Activated B cell treated with CpG ODN at 0.5 μM for 24 hours (primary cell): ENCODE measurements at regions not wholly inside any gene's neighbourhood (a gene's known extent, or its start where the extent isn't known, plus 50 kb on each side); places are given as distances from the start of the nearest gene placed in this dataset.

ENCODE experiments used
- ATAC-seq: fragments of 200-7000 bp; cut with Tn5 transposase; one replicate; pipeline ENCODE4 v1.10.0; 2021; ENCODE audit warnings: low read depth, mild to moderate bottlenecking, moderate library complexity
- CTCF ChIA-PET: fragments of 350-600 bp; sonication (Branson Sonifier 250); formaldehyde crosslinking; loops from one replicate; lab custom pipeline; 2021; ENCODE audit warnings: antibody characterized with exemption; lab: Charles Lee
- POLR2A ChIA-PET: fragments of 350-600 bp; sonication (Branson Sonifier 250); formaldehyde crosslinking; loops from one replicate; lab custom pipeline; 2021; ENCODE audit warnings: antibody characterized with exemption; lab: Charles Lee
- DNase-seq: peaks from one replicate; pipeline ENCODE4 v3.0.0; 2022
- H3K27ac Mint-ChIP-seq: one replicate; pipeline ENCODE4 v1.8.0; 2020; ENCODE audit warnings: mixed read lengths
- H3K27me3 Mint-ChIP-seq: one replicate; pipeline ENCODE4 v1.8.0; 2021; ENCODE audit warnings: mixed read lengths
- H3K36me3 Mint-ChIP-seq: one replicate; pipeline ENCODE4 v1.8.0; 2021; ENCODE audit warnings: low read depth, mixed read lengths
- H3K4me1 Mint-ChIP-seq: one replicate; pipeline ENCODE4 v1.8.0; 2021; ENCODE audit warnings: mixed read lengths
- H3K4me3 Mint-ChIP-seq: one replicate; pipeline ENCODE4 v1.8.0; 2020; ENCODE audit warnings: mild to moderate bottlenecking, mixed read lengths
- H3K9me3 Mint-ChIP-seq: one replicate; pipeline ENCODE4 v1.8.0; 2020; ENCODE audit warnings: mixed read lengths
- CTCF ChIP-seq: fragments of 200-600 bp; IDR thresholded peaks from one replicate; pipeline ENCODE4 v1.8.0; 2022; ENCODE audit warnings: antibody characterized with exemption, mild to moderate bottlenecking
- intact Hi-C: fragments of 100-400 bp; cut with micrococcal nuclease; formaldehyde crosslinking; loops from one replicate; pipeline ENCODE4 v1.15.1; 2024

- Mint-ChIP-seq H3K36me3 (no peaks in the 10 kb centered on the region), H3K27me3 (no peaks in the 10 kb centered on the region), H3K27ac (no peak overlapping the region), H3K4me1 (no peaks in the 10 kb centered on the region), H3K9me3 (peaks cover 15% of the 10 kb centered on the region), H3K4me3 (no peak overlapping the region)
- ATAC-seq (no peak), DNase-seq (no peak)
- ChIA-PET POLR2A (no interaction called here), CTCF (no interaction called here)
- intact Hi-C loops = no loop called here
- TF ChIP-seq CTCF = no peak
Measured at GRCh38 chr17:53039981-53040380, 782.7 kb upstream of the KIF2B start.

DNA sequence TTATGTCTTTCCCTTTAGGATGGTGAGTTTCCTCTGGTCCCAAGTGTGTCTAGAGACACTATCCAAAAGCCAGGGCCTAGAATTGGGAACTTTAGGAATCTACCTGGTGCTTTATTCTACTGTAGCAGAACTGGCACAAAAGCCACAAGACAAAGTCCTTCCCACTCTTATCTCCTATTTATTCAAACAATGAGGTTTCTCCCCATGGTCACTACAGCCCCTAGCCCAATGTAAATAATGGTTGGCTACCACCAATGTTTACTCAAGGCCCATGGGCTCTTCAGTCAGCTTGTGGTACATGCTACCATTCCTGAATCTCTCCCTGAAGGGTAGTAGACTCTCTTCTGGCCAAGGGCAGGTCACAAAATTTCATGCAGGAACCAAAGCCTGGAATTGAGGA is 789.4 kb upstream of the KIF2B start:
- ChIA-PET POLR2A (no interaction called here), CTCF (no interaction called here)
- Mint-ChIP-seq H3K27me3 (no peaks in the 10 kb centered on the region), H3K9me3 (peaks cover 17% of the 10 kb centered on the region), H3K4me1 (no peaks in the 10 kb centered on the region), H3K27ac (no peak overlapping the region), H3K36me3 (no peaks in the 10 kb centered on the region), H3K4me3 (no peak overlapping the region)
- ATAC-seq (no peak), DNase-seq (no peak)
- intact Hi-C loops = no loop called here
- TF ChIP-seq CTCF = no peak

GRCh38 chr17:53032861-53033271 is 789.9 kb upstream of the KIF2B start:
- no peak overlapping the region for H3K27ac Mint-ChIP-seq
- H3K9me3 Mint-ChIP-seq = peaks cover 17% of the 10 kb centered on the region
- H3K4me3 Mint-ChIP-seq = no peak overlapping the region
- TF ChIP-seq CTCF = no peak
- CTCF ChIA-PET = no interaction called here
- ATAC-seq = no peak
- intact Hi-C loops = no loop called here
- POLR2A ChIA-PET = no interaction called here
- no peak for DNase-seq
- no peaks in the 10 kb centered on the region for H3K27me3 Mint-ChIP-seq
- no peaks in the 10 kb centered on the region for H3K4me1 Mint-ChIP-seq
- H3K36me3 Mint-ChIP-seq = no peaks in the 10 kb centered on the region

- ATAC-seq (no peak), DNase-seq (no peak)
- no peak overlapping the region for H3K4me3 Mint-ChIP-seq
- H3K9me3 Mint-ChIP-seq = peaks cover 23% of the 10 kb centered on the region
- intact Hi-C loops = no loop called here
- CTCF ChIA-PET = no interaction called here
- H3K27ac Mint-ChIP-seq = no peak overlapping the region
- no peaks in the 10 kb centered on the region for H3K27me3 Mint-ChIP-seq
- POLR2A ChIA-PET = no interaction called here
- no peak for TF ChIP-seq CTCF
- H3K36me3 Mint-ChIP-seq = no peaks in the 10 kb centered on the region
- no peaks in the 10 kb centered on the region for H3K4me1 Mint-ChIP-seq
Measured at GRCh38 chr17:53017227-53017626, 805.5 kb upstream of the KIF2B start.

DNA sequence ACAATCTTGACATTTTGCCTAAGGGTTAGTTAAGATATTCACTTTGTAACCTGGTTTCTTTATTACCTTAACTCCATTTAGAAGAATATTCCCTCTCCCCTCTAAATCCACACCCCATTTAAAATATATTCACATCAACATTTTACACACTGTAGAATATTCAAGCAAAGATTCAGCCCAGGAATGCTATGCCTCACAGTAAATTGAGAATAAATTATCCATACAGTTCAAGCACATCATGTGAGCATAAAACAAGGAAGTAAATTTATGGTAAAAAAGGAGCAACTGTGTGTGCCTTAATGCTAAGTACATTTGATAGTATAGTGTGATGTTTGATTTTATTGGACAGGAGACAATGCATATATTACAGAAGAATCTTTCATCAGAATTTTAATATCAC is 806.6 kb upstream of the KIF2B start:
- ATAC-seq (no peak), DNase-seq (no peak)
- Mint-ChIP-seq H3K27ac (no peak overlapping the region), H3K36me3 (no peaks in the 10 kb centered on the region), H3K27me3 (no peaks in the 10 kb centered on the region), H3K4me1 (no peaks in the 10 kb centered on the region), H3K9me3 (peaks cover 26% of the 10 kb centered on the region), H3K4me3 (no peak overlapping the region)
- ChIA-PET POLR2A (no interaction called here), CTCF (no interaction called here)
- intact Hi-C loops = no loop called here
- TF ChIP-seq CTCF = no peak
